T-helper 9 cell (primary cell): ENCODE measurements at regions not wholly inside any gene's neighbourhood (a gene's known extent, or its start where the extent isn't known, plus 50 kb on each side); places are given as distances from the start of the nearest gene placed in this dataset.
"Not testable (repeated sequence)": the region's sequence is repeated elsewhere in the genome, so short reads cannot be mapped to it uniquely, and the experiment has no call there.

Source experiments
- DNase-seq: peaks from one replicate; pipeline ENCODE4 v3.0.0-alpha.2; 2020

GRCh38 chr3:139116631-139117030 lies 71.9 kb upstream of the PRR23C start:
- not testable (repeated sequence) for DNase-seq

GRCh38 chr3:139117136-139117675 lies 72.5 kb upstream of the PRR23C start:
- DNase-seq = no peak

DNA sequence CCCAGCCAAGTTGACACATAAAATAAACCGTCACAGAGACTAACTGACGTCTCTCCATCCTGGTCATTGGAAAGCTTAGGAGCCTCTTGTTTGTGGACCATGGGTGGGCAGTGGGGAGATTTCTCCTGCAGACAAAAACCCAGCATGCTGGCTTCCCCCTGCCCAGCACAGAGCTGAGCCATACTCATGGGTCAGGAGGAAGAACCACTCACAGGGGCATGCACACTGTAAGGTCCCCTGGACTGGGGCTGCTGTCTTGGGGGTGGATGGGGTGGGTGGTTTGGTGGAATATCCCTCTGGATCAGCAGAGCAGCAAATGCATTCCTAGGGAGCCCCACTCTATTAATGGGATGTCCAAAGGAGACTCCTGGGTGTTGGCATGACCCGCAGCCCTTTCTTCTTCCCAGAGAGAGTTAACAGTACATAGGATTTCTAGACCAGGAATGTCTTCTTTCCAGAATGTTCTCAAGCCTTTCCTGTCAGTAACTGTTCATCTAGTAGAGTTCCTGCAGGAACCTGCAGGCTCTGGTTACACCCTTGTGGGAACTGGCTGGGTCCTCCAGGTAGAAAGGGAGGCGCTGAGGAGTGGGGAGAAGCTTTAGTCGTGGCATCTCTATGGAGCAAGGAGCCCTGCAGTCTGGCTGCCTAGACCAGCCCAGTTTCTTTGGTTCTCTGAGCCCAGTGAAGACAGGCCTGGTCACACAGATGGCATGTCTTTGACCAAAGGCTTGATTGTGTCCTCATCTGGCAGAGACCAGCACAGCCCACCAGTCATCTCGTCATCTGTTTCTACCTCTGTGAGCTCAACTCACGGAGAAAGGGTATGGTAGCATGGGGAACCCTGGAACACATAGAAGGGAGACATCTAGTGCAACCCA lies 73.4 kb upstream of the PRR23C start:
- DNase-seq = no peak

- DNase-seq = no peak
Observed at GRCh38 chr3:139118835-139119234, 74.1 kb upstream of the PRR23C start.

DNA sequence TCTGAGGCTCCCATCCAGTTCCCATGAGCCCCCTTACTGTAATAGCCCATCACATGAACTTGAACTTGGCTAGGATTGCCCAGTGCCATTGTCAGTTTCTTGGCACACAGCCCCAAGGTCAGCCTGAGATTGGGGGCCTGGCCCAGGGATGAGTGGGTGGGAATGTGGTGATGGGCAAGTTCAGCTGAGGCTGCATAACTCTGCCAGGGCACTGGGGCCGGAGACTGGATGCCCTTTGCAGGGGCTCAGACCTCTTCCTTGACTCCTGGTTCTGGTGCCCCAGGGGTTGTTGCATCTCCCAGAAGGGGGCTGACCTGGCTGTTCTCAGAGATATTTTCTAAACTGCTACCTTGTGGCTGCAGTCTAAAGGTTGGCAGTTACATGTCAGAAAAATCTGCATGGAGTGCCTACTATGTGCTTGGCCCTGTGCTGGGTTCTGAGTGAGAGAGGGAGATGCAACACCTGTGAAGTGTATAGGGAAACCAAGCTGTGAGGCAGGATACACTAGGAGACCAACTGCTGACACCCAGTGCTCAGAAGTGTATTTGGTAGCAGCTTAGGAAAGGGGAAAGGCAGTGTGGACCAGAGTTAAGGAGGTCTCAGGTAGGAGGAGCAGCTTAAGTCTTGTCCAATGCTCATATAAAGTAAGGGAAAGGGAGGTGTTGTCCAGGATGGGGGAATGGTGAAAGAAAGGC lies 74.8 kb upstream of the PRR23C start:
- no peak for DNase-seq

DNA sequence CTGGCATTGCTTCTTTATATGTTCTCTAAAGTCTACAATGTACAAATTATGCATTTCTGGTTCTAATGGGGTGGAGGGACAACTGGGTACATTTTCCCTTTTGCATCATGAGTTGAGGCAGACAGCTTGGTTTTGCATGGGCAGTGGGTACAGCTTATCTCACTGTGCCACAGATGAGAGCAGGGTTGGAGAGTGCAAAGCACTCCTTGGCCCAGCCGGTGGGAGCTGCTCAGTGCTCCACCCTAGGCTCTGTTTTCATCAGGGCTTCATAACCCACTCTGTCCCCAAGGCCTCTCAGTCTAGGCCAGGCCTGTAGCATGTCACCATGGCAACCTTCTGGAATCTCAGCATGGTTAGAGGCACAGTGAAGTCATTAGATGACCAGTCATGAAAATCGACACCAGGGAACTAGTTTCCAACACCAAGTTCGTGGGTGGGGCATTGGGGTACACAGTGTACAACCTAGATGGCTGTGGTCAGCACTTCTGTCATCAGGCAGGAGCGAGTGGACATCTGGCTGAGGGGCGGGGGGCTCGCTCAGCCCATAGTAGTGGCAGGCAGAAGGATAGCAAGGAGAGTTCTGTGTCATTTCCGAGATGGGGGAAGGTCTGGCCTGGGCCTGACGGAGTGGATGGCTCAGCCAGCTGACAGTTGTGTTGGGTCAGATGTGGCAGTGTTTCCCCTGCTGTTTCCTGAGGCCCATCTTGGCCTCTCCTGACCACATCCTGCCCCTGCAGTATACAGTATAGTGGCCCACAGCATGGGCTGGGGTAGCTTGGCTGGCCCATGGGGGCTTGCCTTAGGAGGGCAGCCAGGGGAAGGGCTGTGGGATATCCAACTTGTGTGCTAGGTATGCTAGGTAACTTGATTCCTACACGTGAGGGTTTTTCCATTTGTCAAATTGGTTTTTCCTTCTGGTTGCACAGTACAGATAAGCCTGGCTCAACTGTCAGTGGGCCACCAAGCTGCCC lies 75.7 kb upstream of the PRR23C start:
- no peak for DNase-seq

DNA sequence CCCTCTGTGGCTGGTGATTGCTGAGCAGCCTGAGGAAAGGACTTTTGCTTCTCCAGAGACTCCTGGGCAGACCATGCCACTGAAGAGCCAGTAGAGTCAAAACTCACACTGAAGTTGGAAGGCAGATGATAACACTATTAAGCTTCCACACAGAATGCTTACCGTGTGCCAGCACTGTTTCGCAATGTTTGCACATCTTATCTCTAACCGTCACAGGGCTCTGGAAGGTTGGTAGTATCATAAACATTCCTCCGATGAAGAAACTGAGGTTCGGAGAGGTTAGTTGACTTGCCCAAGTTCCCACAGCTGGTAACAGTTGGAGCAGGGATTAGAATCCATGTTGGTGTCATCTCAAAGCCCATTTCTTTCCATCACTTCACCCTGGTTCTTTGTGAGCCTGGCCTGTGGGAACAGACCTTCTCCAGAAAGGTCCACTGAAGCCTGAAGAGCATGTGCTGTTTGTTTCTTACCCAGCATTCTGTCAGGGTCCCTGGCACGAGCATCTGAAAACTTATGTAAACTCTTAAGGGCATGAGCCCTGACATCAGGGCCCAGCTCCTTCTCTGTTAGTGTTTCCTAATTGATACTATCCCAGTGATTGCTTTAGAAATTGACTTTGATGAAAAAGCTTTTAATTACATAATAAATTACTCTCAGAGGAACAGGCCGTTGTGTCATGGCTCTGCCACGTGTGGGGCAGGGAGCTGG lies 77.0 kb upstream of the PRR23C start:
- no peak for DNase-seq

- DNase-seq = no peak
Observed at GRCh38 chr3:139122221-139122581, 77.5 kb upstream of the PRR23C start.

GRCh38 chr3:139122612-139123011 lies 77.9 kb upstream of the PRR23C start:
- no peak for DNase-seq

GRCh38 chr3:139123377-139124095 lies 78.8 kb upstream of the PRR23C start:
- no peak for DNase-seq

DNA sequence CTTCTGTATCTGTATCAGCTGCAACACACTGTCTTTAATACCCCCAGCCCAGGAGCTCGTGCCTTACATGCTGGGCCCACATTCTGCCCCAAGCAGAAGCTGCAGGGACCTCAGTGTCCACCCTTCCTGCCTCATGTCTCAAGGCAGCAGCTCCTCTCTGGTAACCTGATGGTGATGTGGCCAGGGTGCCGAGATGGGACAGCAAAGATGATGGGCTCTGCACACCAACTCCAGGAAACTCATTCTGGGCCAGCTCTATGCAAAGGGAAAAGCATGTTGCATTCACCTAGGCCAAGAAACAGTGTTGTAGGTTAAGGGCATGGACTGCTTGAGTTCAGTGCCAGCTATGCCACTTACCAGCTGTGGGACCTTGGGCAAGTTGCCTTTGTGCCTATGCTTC lies 79.5 kb upstream of the PRR23C start:
- DNase-seq = no peak

DNA sequence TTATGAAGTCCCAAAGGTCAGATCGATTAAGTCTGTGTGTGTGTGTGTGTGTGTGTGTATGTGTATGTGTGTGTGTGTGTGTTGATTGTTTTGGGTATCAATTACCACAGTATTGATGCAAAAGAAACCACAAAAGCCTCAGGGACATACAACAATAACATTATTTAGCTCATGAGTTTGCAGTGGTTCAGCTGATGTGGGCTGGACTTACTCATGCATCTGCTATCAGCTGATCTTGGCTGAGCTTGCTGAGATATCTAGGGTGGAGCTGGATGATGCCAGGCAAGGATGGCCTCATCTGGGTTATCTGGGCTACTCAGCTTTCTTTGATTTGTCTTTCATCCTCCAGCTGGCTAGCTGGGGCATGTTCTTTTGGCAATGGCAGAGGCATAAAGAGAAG lies 82.4 kb upstream of the PRR23C start:
- no peak for DNase-seq

DNA sequence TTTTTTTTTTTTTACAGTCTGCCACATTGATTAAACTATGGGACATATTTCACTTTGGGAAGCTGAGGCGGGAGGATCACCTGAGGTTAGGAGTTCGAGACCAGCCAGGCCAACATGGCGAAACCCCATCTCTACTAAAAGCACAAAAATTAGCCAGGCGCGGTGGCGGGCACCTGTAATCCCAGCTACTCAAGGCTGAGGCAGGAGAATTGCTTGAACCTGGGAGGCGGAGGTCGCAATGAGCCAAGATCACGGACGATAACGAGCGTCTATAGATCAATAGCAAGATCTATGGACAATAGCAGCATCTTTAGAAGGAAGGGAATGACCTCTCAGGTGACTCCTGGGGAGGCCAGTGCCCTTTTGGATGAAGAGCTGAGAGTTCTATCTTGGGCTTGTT lies 82.9 kb upstream of the PRR23C start:
- not testable (repeated sequence) for DNase-seq

DNA sequence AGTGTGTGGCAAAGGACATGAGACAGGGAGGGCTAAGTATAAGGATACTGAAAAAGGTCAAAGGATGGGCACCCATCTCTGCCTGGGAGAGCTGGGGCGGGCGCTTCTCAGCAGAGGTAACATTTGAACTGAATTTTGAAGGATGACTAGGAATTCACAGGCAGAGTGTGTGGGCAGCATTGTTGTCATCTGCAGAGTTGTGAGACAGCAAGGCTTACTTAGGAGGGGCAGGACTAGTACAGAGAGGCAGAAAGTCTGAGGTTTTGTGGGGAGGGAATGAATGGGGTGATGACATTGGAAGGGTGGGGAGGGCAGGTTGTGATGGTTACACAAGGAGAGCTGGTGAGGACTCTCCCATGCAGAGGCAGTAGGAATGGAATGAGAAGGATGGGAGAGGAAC lies 84.1 kb upstream of the PRR23C start:
- no peak for DNase-seq

DNA sequence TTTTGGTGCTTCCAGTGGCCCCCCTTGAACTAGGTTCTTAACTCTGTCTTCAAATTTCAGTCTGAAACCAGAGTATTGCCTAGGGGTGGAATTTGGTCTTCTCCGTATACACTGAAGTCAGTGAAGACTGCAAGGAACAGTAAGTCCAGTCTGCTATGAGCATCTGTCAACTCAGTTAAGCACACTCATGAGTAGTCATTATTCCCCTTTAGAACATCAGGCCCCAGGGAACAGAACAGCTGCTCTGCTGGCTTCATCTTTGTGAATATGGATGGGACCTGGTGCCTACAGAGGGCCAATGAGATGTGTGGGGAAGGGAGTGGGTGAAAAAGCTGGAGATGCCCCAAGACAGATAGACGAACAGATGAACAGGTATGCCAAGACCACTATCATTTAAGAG lies 85.2 kb upstream of the PRR23C start:
- no peak for DNase-seq

- DNase-seq = no peak
Observed at GRCh38 chr3:139130390-139131140, 85.9 kb upstream of the PRR23C start.

- DNase-seq = no peak
Observed at GRCh38 chr3:139131951-139132350, 87.3 kb upstream of the PRR23C start.

GRCh38 chr3:139132976-139133375 lies 88.3 kb upstream of the PRR23C start:
- DNase-seq = no peak

DNA sequence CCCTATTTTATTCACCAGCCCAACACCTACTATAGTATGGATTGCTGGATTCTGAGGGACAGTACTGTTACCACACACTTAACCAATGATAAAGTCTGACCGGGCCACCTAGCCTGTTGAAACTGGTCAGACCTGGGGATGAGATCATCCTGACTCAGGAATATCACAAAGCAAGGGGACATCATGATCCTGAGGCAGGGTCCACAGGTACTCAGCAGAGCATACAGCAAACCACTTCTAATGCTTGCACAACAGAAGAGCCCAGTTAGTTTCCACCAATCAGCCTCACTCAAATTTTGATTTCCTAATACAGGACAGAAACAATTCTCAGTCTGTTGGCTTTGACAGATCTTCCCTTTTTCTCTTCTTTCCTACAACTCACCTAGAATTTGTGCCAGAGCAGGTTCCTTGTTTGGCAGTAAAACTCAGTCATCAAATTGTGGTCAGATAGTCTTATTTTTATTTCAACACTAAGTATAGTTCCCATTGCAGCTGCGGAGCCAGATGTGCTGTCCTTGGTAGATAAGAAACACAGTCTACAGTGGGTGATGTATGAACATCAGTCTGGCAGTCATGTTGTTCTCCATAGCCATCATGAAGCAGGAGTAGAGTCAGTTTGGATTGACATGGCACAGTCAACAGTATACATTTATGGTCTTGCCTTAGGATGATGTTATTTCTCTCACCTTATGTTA lies 90.1 kb upstream of the PRR23C start:
- DNase-seq = no peak

DNA sequence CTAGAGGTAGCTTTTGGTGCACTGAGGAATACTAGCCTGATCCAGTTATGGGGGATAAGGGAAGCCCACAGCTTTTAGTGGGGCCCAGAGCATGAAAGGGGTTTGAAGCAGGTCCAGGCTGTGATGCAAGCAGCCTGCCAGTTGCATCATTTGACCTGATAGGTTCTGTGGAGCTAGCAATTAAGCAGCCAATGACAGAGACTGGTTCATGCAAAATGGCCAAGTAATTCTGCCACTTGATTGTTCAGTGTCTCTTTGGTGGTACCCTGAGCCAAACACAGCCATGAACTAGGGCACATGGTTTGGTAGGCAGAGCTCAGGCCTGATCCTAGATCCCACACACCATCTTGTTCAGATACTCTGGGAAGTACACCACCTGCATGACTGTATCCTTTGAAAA lies 91.0 kb upstream of the PRR23C start:
- DNase-seq = no peak
